ENCODE measurements at regions not wholly inside any gene's neighbourhood (a gene's known extent, or its start where the extent isn't known, plus 50 kb on each side); places are given as distances from the start of the nearest gene placed in this dataset.
"Not testable (repeated sequence)": the region's sequence is repeated elsewhere in the genome, so short reads cannot be mapped to it uniquely, and the experiment has no call there.

- no peak for DNase-seq
Measured at GRCh38 chr7:131787101-131787500, 230.7 kb upstream of the PODXL start.

GRCh38 chr7:131786204-131786603 is 229.8 kb upstream of the PODXL start:
- no peak for DNase-seq

GRCh38 chr7:131778601-131779000 is 222.2 kb upstream of the PODXL start:
- no peak for DNase-seq

GRCh38 chr7:131774419-131775220 is 218.2 kb upstream of the PODXL start:
- no peak for DNase-seq

- no peak for DNase-seq
Measured at GRCh38 chr7:131773413-131773812, 217.0 kb upstream of the PODXL start.

GRCh38 chr7:131769241-131769640 is 212.8 kb upstream of the PODXL start:
- no peak for DNase-seq

GRCh38 chr7:131767591-131767990 is 211.2 kb upstream of the PODXL start:
- DNase-seq: no peak

- no peak for DNase-seq
Measured at GRCh38 chr7:131765575-131765974, 209.1 kb upstream of the PODXL start.

GRCh38 chr7:131764143-131764775 is 207.8 kb upstream of the PODXL start:
- DNase-seq: no peak

GRCh38 chr7:131762753-131763152 is 206.3 kb upstream of the PODXL start:
- no peak for DNase-seq

GRCh38 chr7:131755801-131756200 is 199.4 kb upstream of the PODXL start:
- DNase-seq: not testable (repeated sequence)

- no peak for DNase-seq
Measured at GRCh38 chr7:131753620-131754222, 197.3 kb upstream of the PODXL start.

- DNase-seq: no peak
Measured at GRCh38 chr7:131747658-131748232, 191.3 kb upstream of the PODXL start.

GRCh38 chr7:131745390-131746248 is 189.2 kb upstream of the PODXL start:
- peak; percentile 19 for DNase-seq

GRCh38 chr7:131741446-131741845 is 185.0 kb upstream of the PODXL start:
- no peak for DNase-seq

GRCh38 chr7:131737746-131738465 is 181.5 kb upstream of the PODXL start:
- no peak for DNase-seq

GRCh38 chr7:131735101-131735500 is 178.7 kb upstream of the PODXL start:
- DNase-seq: peak; percentile 3

- no peak for DNase-seq
Measured at GRCh38 chr7:131733604-131734003, 177.2 kb upstream of the PODXL start.

- DNase-seq: no peak
Measured at GRCh38 chr7:131727189-131727588, 170.8 kb upstream of the PODXL start.

GRCh38 chr7:131726686-131727085 is 170.3 kb upstream of the PODXL start:
- no peak for DNase-seq

- DNase-seq: no peak
Measured at GRCh38 chr7:131726031-131726430, 169.6 kb upstream of the PODXL start.

Measured in hindlimb muscle (tissue), 1 donor.